SHP77 (cell line): ENCODE measurements at regions not wholly inside any gene's neighbourhood (a gene's known extent, or its start where the extent isn't known, plus 50 kb on each side); places are given as distances from the start of the nearest gene placed in this dataset.
"Not testable (repeated sequence)": the region's sequence is repeated elsewhere in the genome, so short reads cannot be mapped to it uniquely, and the experiment has no call there.

ENCODE experiments used
- DNase-seq, 2 experiments: peaks; one replicate each; lab custom pipeline; 2025; lab: John Stamatoyannopoulos, UW

DNA sequence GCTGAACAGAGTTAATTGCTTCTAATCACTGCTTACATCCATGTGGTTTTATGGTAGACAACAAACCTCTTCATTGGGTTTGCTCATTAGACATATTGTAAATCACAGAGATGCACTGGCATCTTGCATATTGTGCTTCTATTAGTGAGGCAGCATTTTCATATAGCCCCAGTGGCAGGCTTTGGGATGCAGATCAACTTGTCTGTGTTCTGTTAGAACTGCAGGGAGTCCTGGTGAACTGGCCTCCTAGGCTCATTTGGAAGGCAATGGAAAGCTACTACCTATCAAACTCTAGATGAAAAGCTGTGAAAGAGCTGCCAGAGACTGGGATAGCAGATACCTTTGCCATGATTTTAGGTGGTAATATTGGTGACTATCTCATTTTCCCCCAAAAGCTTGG, 108.8 kb downstream of the NAA11 start:
- DNase-seq = no peak

DNA sequence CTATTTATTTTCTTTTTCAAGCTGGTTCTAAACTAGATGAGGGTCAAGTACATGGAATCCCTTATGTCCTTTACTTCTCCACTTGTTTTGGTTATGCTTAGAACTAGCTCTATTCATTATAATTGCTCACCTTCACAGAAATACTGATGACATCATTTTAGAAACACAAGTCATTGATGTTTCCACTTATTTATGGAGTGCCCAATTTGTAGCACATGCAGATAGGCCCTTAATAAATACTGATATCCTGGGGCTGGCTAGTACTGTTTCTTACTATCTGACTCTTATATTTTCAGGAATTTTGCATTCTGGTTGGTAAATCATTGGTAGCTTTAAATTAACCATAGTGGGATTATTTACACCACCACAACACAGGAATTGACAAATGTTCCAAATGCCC, 112.2 kb downstream of the NAA11 start:
- DNase-seq = no peak

DNA sequence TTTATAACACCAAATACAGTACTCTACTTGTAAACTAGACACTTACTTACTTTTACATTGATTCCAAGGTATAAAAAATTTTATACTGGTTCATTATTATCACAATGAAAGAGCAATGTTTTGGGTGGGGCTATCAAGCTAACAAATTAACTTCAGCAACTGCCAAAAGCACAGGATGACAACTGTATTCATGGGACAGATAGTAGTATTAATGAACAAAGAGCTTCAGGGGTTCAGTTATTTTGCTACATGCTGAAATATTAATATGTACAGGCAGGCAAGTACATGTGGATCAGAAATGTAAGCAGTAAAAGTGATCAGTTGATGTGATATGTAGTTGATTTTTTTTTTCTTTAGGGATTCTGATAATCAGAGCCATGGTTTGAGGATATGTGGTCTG, 112.9 kb downstream of the NAA11 start:
- DNase-seq = no peak

DNA sequence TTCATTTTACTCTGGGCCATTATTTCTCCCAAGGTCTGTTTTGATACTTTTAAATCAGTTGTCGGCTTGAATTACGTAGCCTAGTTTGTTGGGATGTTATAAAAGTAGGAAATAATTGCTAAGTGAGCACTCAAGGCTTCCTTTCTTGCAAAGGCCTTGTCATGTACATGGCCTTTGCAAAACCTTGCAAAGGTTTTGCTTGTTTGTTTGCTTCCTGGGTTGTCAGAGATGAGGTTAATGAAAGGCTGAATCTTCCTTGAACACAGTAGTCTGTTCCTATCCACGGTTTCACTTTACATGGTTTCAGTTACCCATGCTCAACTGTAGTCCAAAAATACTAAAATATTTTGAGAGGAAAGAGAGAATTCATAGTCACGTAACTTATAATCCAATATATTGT, 113.5 kb downstream of the NAA11 start:
- no peak for DNase-seq

DNA sequence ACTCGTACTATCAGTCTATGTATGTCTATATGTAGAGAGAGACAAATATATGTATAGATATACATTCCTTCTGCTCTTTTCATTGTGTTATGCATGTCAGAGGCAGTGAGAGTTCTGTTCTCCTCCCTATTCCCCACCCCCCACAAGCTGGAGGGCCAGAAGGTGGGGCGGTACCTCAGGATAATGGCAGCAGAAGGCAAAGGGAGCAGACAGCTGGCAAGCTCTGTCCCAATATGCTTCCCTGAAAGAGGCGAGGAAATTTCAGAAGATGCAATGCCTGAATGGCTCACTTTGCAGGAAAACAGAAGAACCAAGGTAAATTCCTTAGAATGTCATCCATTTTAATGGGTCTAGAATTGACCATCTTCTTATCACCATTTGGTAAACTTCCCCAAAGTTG, 114.4 kb downstream of the NAA11 start:
- DNase-seq = no peak

DNA sequence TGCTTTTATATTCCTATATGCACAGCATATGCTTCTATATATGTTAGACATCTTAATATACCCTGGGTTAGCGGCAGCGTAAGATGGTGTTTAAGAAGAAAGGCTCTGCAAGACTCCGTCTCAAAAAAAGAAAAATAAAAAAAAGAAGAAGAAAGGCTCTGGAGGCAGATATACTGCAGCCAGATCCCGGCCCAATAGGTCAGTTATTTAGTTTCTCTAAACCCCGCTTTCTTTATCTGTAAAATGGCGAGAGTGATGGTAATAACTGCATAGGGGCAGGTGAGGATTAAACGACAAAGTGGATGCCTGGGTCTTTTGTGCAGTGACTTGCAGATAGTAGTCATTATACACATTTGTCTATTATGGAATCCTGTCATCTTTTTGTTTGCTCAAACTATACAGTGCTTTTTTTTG, 115.2 kb downstream of the NAA11 start:
- no peak for DNase-seq

DNA sequence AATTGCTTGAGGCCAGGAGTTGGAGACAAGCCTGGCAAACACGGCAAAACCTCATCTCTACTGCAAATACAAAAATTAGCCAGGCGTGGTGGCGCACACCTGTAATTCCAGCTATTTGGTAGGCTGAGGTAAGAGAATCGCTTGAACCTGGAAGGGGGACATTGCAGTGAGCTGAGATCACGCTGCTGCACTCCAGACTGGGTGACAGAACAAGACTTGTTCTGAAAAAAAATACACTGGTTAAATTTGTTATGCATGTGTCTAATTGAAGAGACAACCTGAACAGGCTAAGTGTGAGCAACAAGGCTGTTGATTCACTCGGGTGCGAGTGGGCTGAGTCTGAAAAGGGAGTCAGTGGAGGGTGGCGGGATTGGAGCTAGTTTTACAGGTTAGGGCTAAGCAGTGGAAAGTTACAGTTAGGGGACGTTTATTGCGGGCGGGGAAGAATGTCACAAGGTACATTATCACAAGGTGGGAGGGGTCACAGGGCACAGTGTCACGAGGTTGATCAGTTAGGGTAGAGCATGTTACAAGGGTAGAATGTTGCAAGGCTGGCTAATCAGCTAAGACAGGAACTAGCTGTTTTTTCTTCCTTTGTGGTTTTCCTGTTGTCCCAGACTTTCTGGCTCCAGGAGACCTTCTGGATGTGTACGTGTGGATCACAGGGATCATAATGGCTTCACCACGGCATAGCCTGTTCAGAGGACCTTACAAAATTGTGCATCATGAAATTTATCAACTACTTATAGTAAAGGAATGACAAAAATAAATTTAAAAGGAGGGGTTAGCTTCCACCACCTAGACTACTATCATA, 115.8 kb downstream of the NAA11 start:
- no peak for DNase-seq

DNA sequence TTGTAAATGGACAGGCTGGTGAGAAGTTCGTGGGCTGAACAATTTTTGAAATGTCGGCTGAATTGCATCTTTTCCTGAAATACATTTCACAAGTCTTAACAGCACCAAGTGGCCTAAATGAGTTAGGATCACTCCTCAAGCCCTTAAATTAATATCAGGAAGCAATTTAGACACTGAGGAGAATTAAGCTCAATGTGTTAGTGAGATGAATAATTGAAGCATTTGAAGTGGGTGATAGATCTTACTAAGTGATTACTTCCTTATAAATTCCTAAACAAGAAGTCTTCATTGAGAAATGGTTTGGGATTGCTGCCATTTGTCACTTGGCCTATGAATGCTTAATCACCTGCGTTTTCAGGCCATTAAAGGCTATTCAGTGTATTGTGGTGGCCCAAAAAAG, 116.8 kb downstream of the NAA11 start:
- DNase-seq = no peak

DNA sequence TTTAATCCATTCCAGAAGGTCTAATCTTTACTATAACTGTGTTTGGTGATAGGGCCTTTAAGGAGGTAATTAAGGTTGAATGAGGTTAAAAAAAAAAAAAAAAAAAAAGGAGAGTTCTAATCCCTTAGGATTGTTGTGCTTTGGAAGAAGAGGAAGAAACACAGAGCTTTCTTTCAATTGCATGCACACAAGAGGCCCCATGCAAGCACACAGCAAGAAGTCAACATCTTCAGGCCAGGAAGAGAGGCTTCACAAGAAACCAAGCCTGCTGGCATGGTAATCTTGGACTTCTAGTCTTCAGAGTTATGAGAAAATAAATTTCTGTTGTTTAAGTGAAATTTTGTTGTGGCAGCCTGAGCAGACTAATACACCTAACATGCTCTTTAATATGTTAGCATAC, 118.6 kb downstream of the NAA11 start:
- DNase-seq = no peak

DNA sequence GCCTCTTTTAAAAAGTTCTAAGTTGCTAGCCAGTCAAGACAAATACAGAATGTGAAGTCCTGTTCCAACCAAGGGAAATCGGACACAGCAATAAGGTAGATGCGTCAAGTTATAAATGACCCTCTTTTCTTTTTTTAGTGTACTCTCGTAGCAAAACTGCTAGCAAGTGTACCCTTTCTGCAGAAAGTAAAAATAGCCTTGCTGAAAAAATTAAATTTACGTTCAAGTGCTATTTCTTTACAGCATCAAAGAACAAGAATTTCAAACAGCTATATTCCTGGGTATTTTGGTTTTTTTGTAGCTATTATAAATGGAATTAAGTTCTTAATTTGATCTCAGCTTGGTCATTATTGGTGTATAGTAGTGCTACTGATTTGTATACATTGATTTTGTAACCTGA, 119.2 kb downstream of the NAA11 start:
- no peak for DNase-seq

DNA sequence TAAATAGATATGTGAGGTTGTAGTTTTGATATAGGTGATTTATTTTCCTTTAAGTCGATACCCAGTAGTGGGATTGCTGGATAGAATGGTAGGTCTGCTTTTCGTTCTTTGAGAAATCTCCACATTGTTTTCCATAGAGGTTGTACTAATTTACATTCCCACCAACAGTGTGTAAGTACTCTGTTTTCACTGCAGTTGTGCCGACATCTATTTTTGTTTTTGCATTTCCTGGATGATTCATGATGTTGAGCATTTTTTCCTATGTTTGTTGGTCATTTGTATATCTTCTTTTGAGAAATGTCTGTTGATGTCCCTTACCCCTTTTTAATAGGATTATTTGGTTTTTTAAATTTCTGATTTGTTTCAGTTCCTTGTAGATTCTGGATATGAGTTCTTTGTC, 120.7 kb downstream of the NAA11 start:
- DNase-seq = no peak

DNA sequence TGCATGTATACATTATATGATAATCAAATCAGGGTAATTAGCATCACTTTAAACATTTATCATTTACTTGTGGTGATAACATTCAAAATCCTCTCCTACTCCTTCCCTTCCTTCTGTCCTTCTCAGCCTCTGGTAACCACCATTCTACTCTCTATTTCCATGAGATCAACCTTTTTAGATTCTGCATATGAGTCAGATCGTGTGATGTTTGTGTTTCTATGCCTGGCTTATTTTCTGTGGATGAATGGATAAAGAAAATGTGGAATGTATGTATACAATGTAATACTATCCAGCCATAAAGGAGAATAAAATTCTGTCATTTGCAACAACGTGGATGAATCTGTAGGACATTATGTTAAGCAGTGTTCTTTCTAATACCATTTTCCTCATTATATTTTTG, 123.9 kb downstream of the NAA11 start:
- no peak for DNase-seq

DNA sequence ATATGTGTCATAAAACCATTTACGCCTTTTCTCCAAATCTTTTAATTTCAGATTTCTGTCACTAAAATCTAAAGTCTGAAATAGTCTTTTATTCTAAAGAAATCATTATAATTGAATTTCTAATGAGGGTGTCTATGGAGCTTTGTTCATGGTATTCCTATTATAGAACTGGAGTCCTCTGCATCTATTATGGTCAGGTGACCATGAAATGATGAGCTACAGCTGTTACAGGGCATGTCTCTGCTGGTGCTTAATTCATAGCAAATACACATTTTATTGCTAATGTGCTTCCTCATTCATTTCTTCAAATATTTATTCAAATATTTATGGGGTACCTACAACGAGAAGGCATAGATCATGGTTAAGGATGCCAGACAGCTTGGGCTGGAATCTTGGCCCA, 126.1 kb downstream of the NAA11 start:
- no peak for DNase-seq

DNA sequence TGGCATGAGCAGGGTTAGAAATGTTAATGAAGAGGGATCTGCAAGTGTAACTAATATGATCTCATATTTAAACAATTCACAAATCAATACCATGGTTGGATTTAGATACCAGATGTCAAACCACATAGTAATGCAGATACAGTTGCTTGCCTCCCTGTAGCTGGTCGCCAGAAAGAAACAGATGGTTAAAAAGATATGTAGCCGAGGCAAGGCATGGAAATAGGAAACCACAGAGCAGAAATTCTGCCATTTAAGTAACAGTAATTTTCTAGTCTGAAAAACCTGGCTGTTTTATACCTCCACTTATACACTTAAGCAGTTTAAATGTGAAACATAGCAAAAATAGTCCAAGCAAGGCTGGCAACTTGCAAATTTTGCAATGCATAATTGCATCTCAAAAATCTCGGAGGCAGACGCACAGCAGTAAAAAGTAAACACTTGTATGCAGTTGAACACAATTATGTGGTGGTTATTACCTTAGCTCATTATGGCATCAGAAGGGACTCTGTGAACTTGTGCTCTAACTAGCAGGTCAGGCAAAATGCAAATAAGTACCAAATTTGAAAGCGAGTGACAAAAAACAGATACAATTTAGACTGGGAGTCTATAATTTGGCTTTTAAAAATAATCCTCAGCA, 126.8 kb downstream of the NAA11 start:
- no peak for DNase-seq

DNA sequence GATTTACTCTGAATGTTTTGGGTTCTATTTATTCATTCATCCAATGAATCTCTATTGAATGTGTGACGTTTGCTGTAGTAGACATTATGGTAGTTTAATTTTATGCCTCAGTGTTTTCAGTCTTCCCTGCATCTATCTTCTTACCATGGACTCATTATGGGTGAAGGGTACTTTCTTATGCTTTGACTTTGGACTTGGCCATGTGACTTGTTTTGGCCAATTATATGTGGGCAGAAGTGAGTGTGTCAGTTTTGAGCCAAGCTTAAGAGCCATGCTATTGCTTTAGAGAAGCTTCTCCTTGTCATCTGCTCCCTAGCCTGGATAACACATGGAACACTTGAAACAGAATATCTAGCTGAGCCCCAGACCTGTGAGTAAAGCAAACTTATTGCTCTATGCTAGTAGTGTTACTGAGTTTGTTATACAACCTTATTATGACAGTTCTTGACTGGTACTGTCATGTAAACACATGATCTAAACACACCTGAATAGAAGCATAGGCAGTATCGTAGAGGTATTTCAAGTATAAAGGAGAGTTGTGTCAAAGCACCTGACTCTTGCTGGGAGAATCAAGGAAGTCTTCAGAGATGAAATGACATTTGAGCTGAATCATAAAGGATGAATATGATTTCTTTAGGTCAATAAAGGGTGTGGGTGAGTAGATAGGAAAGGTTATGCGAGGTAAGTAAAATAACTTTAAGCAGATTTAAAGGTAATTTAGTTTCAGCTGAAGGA, 128.4 kb downstream of the NAA11 start:
- no peak for DNase-seq

DNA sequence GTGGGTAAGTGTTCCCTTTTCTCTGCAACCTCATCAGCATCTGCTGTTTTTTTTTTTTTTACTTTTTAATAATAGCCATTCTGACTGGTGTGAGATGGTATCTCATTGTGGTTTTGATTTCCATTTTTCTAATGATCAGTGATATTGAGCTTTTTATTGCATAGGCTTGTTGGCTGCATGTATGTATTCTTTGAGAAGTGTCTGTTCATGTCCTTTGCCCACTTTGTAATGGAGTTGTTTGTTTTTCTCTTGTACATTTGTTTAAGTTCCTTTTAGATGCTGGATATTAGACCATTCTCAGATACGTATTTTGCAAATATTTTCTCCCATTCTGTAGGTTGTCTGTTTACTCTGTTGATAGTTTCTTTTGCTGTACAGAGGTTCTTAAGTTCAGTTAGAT, 134.6 kb downstream of the NAA11 start:
- not testable (repeated sequence) for DNase-seq

DNA sequence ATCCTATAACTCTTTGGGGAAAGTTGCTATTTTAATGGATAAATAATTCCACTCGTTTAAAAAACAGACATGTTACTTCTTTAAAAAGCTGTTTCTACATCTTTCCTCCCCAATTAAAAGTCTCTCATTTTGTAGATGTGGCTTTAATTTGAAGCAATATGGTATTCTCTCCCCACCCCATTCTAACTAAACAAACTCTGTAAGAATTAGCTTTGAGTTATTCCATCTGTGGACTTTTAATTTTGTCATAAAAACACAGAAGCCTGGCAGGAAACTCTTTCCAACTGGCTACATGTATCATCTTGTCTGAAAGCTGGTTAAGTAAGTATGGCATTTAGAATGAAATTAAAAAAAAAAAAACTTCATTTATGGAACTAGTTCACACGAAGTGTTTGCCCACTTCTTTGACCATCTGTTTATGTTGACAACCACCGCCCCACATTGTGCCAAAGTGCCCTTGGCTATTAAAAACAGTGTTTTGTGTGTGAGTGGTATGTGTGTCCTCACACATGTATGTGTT, 140.3 kb downstream of the NAA11 start:
- no peak for DNase-seq

DNA sequence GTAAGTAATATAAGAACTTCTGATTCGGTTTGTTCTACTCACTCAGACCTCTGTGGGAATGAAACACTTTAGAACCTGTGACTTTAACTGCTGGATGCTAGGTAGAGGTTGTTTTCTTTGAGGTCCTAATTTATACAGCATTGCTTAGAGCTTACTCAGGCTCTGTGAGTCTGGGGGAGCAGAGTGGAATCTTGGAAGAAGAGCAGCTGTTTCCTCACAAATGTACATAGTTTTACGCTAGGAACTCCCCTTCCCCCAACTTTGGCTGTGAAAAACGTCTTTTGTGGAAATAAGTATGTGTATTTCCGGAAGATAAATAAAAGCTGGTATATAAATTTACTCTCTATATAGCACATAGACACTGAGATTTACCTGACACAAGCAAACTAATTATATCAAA, 141.4 kb downstream of the NAA11 start:
- DNase-seq = no peak

DNA sequence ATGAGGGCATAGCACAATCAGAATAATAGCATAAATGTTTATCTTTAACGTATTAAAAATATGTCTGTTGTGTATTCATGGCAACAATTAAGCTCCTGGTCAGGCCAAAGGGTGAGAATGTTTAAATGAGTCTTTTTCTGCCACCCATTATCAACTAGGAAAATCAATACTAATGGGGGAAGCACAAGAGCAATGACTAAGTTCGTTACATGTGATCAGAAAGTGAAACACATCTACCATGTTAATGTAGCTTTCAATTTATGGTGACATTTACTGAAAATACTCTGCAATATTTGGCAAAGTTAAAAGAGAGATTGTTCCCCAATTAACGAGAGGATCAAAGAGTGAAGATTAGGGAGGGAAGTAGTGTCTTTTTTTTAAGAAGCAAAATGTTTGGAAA, 143.7 kb downstream of the NAA11 start:
- no peak for DNase-seq

DNA sequence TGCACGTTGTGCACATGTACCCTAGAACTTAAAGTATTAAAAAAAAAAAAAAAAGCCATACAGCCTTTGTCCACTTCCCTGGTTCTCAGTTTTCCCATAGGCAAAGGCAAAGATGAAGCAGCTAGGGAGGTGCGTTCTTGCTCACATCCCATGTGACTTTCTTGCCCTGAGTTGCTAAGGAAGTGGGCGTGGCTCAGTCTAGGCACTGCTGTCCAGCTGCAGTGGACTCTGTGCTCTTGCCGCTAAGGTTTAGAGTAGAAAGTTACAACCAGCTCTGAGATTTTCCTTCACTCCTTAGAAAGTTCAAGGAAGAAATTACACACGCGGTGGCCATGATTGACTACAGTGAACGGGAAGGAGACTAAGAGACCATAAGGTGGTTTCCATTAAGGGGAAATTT, 144.7 kb downstream of the NAA11 start:
- DNase-seq = no peak

DNA sequence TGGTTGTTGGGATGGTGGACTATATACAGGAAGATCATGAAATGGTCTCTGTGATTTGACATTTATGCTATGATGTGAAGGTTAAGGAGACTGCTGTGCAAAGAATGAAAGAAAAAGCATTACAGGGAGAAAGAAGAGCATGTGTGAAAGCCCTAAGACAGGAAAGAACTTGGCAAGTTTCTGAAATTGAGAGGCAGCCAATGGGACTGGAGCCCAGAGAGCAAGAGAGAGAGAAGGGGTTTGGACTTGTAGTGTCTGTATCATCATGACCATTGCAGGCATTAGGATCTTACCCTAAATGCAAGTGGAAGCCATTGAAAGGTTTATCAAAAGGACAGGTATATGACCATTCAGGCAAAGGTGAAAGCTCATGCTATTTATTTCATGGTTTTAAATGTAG, 147.1 kb downstream of the NAA11 start:
- DNase-seq = no peak

DNA sequence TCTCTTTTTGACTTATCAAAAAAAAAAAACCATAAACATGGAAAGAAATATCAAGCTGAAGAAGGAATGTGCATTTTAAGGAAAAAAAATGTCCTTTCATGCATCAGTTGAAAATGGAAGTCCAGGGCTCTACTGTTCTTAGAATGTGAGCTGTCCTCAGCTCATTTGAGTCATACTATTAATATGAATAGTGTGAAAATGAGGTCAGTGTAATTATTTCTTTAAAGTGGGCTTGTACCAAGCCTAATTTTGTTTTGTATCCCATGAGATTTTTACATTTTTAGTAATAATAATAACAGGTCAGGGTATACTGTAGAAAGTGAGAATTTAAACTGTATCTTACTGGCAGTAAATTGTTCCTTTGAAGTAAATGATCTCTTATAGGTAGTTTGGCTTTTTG, 148.5 kb downstream of the NAA11 start:
- no peak for DNase-seq

DNA sequence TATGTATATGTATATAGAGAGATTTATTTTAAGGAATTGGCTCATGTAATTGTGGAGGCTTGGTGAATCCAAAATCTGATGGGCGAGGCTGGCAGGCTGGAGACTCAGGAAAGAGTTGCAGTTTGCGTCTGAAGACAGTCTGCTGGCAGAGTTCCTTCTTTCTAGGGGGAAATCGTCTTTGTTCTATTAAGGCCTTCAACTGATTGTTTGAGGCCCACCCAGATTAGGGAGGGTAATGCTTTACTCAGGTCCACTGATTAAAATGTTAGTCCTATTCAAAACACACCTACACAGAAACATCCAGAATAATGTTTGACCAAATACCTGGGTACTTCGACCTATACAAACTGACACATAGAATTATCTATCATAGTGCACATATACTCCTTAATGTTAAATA, 149.5 kb downstream of the NAA11 start:
- no peak for DNase-seq
